ENCODE measurements at regions not wholly inside any gene's neighbourhood (a gene's known extent, or its start where the extent isn't known, plus 50 kb on each side); places are given as distances from the start of the nearest gene placed in this dataset.
A peak's percentile ranks its signal among the peaks of the same experiment; 100 is the strongest.

DNA sequence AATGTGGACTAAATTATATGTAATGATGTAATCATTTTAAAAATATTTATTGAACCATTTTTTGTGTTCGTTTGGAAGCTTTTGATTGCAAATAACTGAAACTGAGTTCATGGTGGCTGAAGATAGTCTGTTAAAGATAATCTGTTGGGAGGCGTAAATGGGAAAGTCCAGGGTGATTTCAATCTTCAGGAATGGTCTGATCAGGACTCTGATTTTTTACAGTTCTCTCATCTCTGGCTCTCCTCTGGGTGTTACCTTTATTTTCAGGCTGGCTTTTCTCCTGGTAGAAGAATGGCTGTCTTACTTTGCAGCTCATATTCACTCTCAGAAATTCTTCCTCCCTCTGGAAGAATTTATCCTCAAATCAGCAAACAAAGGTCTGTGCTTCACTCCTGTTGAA is 199.0 kb upstream of the LEF1 start:
- in situ Hi-C loops (cut with HindIII; ENCODE audit: extremely low pct_ligation_motif_present, low pct_unique_long_range_greater_than_20kb), result no loop called here
- TF ChIP-seq HNRNPLL (IDR thresholded peaks at IDR 0.05; ENCODE audit: low read depth, low read length, poor library complexity, severe bottlenecking) (no peak), ATF7 (IDR thresholded peaks at IDR 0.05) (peak; percentile 75), ATF7 (CRISPR knock-in tag; IDR thresholded peaks at IDR 0.05) (no peak)
- Histone ChIP-seq H3K4me2 (ENCODE audit: low read depth, low read length) (no peak overlapping the region), H4K20me1 (ENCODE audit: insufficient read depth, low read length) (no peaks in the 10 kb centered on the region), H3K9me3 (ENCODE audit: low read length) (no peaks in the 10 kb centered on the region), H3K27ac (ENCODE audit: extremely low read length, insufficient read depth, low read length) (no peak overlapping the region), H3K79me2 (ENCODE audit: insufficient read depth, low read length) (no peaks in the 10 kb centered on the region), H3K9ac (ENCODE audit: insufficient read depth, low read depth, low read length) (no peak overlapping the region), H2AFZ (ENCODE audit: low read length) (no peak overlapping the region), H3K4me1 (ENCODE audit: insufficient read depth, low read length) (no peaks in the 10 kb centered on the region), H3K4me3 (replicated peaks in 1 of 3; ENCODE audit: insufficient read depth in 1 of 3, low read depth in 2 of 3, low read length in 3 of 3) (no peak overlapping the region), H3K36me3 (replicated peaks in 1 of 2; ENCODE audit: control insufficient read depth in 1 of 2, insufficient read depth in 2 of 2, low read length in 2 of 2) (no peaks in the 10 kb centered on the region), H3K27me3 (ENCODE audit: control insufficient read depth in 1 of 2, insufficient read depth in 2 of 2, low read length in 2 of 2) (peaks cover 2 to 15% of the 10 kb centered on the region in 2 experiments; a peak in 2 of 5 replicates)
- FAIRE-seq (no peak), ATAC-seq (no peak), DNase-seq (ENCODE audit: low spot score) (no peak)
- ChIA-PET POLR2A (no interaction called here), CTCF (ENCODE audit: low intra/inter-chr PET ratio, low total read pairs) (no interaction called here)
- WGBS (ENCODE audit: low lambda C conversion rate), result 17% methylated on average over 2 of the region's 2 CpGs
- no TSS peak for BruUV-seq (replicated peaks)
- intact Hi-C loops (cut with micrococcal nuclease; ENCODE audit: unreplicated experiment), result no loop called here

DNA sequence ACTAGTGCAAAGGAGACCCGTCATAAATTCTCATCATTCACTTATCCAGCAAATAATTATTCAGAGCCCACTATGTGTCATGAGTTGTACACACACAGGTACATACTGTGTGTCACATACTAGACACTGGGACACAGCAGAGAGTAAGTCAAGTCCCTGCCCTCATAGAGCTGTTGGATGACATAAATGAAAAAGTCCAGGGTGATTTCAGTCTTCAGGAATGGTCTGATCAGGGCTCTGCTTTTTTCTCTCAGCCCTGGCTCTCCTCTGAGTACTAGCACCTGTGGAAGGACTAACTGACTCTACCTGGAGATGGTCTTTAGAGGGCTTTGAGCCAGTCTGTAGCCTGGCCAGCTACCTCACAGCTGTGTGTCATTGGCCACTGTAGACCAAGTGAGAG is 198.0 kb upstream of the LEF1 start:
- no peaks in the 10 kb centered on the region for H3K9me3 ChIP-seq (ENCODE audit: low read length)
- BruUV-seq (replicated peaks), result no TSS peak
- H3K27me3 ChIP-seq (ENCODE audit: control insufficient read depth in 1 of 2, insufficient read depth in 2 of 2, low read length in 2 of 2), result peaks cover 2 to 9% of the 10 kb centered on the region in 2 experiments; a peak in 1 of 5 replicates
- no peak overlapping the region for H3K9ac ChIP-seq (ENCODE audit: insufficient read depth, low read depth, low read length)
- CTCF ChIA-PET (ENCODE audit: low intra/inter-chr PET ratio, low total read pairs), result no interaction called here
- FAIRE-seq (no peak), ATAC-seq (no peak), DNase-seq (ENCODE audit: low spot score) (no peak)
- no peak overlapping the region for H3K27ac ChIP-seq (ENCODE audit: extremely low read length, insufficient read depth, low read length)
- H2AFZ ChIP-seq (ENCODE audit: low read length), result no peak overlapping the region
- no peak overlapping the region for H3K4me2 ChIP-seq (ENCODE audit: low read depth, low read length)
- 0% methylated on average over 1 of the region's 1 CpG for WGBS (ENCODE audit: low lambda C conversion rate)
- no peaks in the 10 kb centered on the region for H4K20me1 ChIP-seq (ENCODE audit: insufficient read depth, low read length)
- H3K36me3 ChIP-seq (replicated peaks in 1 of 2; ENCODE audit: control insufficient read depth in 1 of 2, insufficient read depth in 2 of 2, low read length in 2 of 2), result no peaks in the 10 kb centered on the region
- no peaks in the 10 kb centered on the region for H3K4me1 ChIP-seq (ENCODE audit: insufficient read depth, low read length)
- POLR2A ChIA-PET, result no interaction called here
- intact Hi-C loops (cut with micrococcal nuclease; ENCODE audit: unreplicated experiment), result no loop called here
- no peak overlapping the region for H3K4me3 ChIP-seq (replicated peaks in 1 of 3; ENCODE audit: insufficient read depth in 1 of 3, low read depth in 2 of 3, low read length in 3 of 3)
- no peaks in the 10 kb centered on the region for H3K79me2 ChIP-seq (ENCODE audit: insufficient read depth, low read length)
- in situ Hi-C loops (cut with HindIII; ENCODE audit: extremely low pct_ligation_motif_present, low pct_unique_long_range_greater_than_20kb), result no loop called here
- TF ChIP-seq SETDB1 (CRISPR knock-in tag; IDR thresholded peaks at IDR 0.05; ENCODE audit: borderline replicate concordance), result no peak
- no peak for TF ChIP-seq ATF2 (CRISPR knock-in tag; IDR thresholded peaks at IDR 0.05)
- TF ChIP-seq HDAC2 (CRISPR knock-in tag; IDR thresholded peaks at IDR 0.05), result no peak
- TF ChIP-seq ZNF766 (CRISPR knock-in tag; IDR thresholded peaks at IDR 0.05; ENCODE audit: borderline replicate concordance), result no peak
- TF ChIP-seq KDM1A (CRISPR knock-in tag; IDR thresholded peaks at IDR 0.05), result no peak
- TF ChIP-seq BRF2 (CRISPR knock-in tag; IDR thresholded peaks at IDR 0.05), result no peak
- TF ChIP-seq ZNF260 (CRISPR knock-in tag; IDR thresholded peaks at IDR 0.05; ENCODE audit: borderline replicate concordance, low read depth), result no peak
- no peak for TF ChIP-seq ZNF883 (CRISPR knock-in tag; IDR thresholded peaks at IDR 0.05; ENCODE audit: not compliant biosample characterization)
- no peak for TF ChIP-seq ISL2 (CRISPR knock-in tag; IDR thresholded peaks at IDR 0.05)
- TF ChIP-seq RBFOX2 (IDR thresholded peaks at IDR 0.05; ENCODE audit: low read depth, low read length), result no peak
- no peak for TF ChIP-seq POLR2A (IDR thresholded peaks at IDR 0.05; ENCODE audit: insufficient read depth in 1 of 2, low read depth in 2 of 2, low read length in 2 of 2)
- TF ChIP-seq CCAR2 (optimal IDR thresholded peaks at IDR 0.05; ENCODE audit: low read depth, low read length), result no peak
- TF ChIP-seq ZNF530 (CRISPR knock-in tag; IDR thresholded peaks at IDR 0.05; ENCODE audit: low read depth), result no peak
- TF ChIP-seq JUND (CRISPR knock-in tag; IDR thresholded peaks at IDR 0.05), result no peak
- TF ChIP-seq ARHGAP35 (CRISPR knock-in tag; IDR thresholded peaks at IDR 0.05; ENCODE audit: borderline replicate concordance), result no peak
- TF ChIP-seq ZNF816 (CRISPR knock-in tag; IDR thresholded peaks at IDR 0.05; ENCODE audit: borderline replicate concordance), result no peak
- no peak for TF ChIP-seq JUN (CRISPR knock-in tag; IDR thresholded peaks at IDR 0.05)
